ENCODE measurements at regions not wholly inside any gene's neighbourhood (a gene's known extent, or its start where the extent isn't known, plus 50 kb on each side); places are given as distances from the start of the nearest gene placed in this dataset.

GRCh38 chr12:75807494-75807893 lies 224.1 kb downstream of the PHLDA1 start:
- peaks cover 12% of the 10 kb centered on the region for H3K4me1 ChIP-seq (ENCODE audit: low read depth)
- TF ChIP-seq CTCF (IDR thresholded peaks at IDR 0.05; ENCODE audit: low read depth, low read length), result no peak
- no peaks in the 10 kb centered on the region for H3K9me3 ChIP-seq (ENCODE audit: low read depth)
- H3K36me3 ChIP-seq, result no peaks in the 10 kb centered on the region
- no peak overlapping the region for H3K4me3 ChIP-seq
- no peak for DNase-seq (ENCODE audit: low read depth in 1 of 2, low spot score in 1 of 2)
- no peak overlapping the region for H3K27ac ChIP-seq
- H3K27me3 ChIP-seq, result no peaks in the 10 kb centered on the region

GRCh38 chr12:75805905-75806304 lies 225.7 kb downstream of the PHLDA1 start:
- H3K36me3 ChIP-seq, result no peaks in the 10 kb centered on the region
- no peak overlapping the region for H3K4me3 ChIP-seq
- no peak for TF ChIP-seq CTCF (IDR thresholded peaks at IDR 0.05; ENCODE audit: low read depth, low read length)
- H3K9me3 ChIP-seq (ENCODE audit: low read depth), result no peaks in the 10 kb centered on the region
- no peaks in the 10 kb centered on the region for H3K27me3 ChIP-seq
- DNase-seq (ENCODE audit: low read depth in 1 of 2, low spot score in 1 of 2), result no peak
- peaks cover 12% of the 10 kb centered on the region for H3K4me1 ChIP-seq (ENCODE audit: low read depth)
- no peak overlapping the region for H3K27ac ChIP-seq

GRCh38 chr12:75805320-75805719 lies 226.3 kb downstream of the PHLDA1 start:
- no peaks in the 10 kb centered on the region for H3K9me3 ChIP-seq (ENCODE audit: low read depth)
- H3K36me3 ChIP-seq, result no peaks in the 10 kb centered on the region
- H3K4me3 ChIP-seq, result no peak overlapping the region
- no peak for DNase-seq (ENCODE audit: low read depth in 1 of 2, low spot score in 1 of 2)
- H3K4me1 ChIP-seq (ENCODE audit: low read depth), result peaks cover 12% of the 10 kb centered on the region
- no peak for TF ChIP-seq CTCF (IDR thresholded peaks at IDR 0.05; ENCODE audit: low read depth, low read length)
- no peaks in the 10 kb centered on the region for H3K27me3 ChIP-seq
- H3K27ac ChIP-seq, result no peak overlapping the region

- DNase-seq (ENCODE audit: low read depth in 1 of 2, low spot score in 1 of 2), result no peak
- Histone ChIP-seq H3K27me3 (no peaks in the 10 kb centered on the region), H3K4me1 (ENCODE audit: low read depth) (no peaks in the 10 kb centered on the region), H3K36me3 (no peaks in the 10 kb centered on the region), H3K27ac (no peak overlapping the region), H3K4me3 (no peak overlapping the region), H3K9me3 (ENCODE audit: low read depth) (no peaks in the 10 kb centered on the region)
- TF ChIP-seq CTCF (IDR thresholded peaks at IDR 0.05; ENCODE audit: low read depth, low read length), result no peak
Measured at GRCh38 chr12:75798136-75798926, 233.2 kb downstream of the PHLDA1 start.

- Histone ChIP-seq H3K9me3 (ENCODE audit: low read depth) (no peaks in the 10 kb centered on the region), H3K4me3 (no peak overlapping the region), H3K27me3 (no peaks in the 10 kb centered on the region), H3K36me3 (no peaks in the 10 kb centered on the region), H3K4me1 (ENCODE audit: low read depth) (no peaks in the 10 kb centered on the region), H3K27ac (no peak overlapping the region)
- no peak for TF ChIP-seq CTCF (IDR thresholded peaks at IDR 0.05; ENCODE audit: low read depth, low read length)
- no peak for DNase-seq (ENCODE audit: low read depth in 1 of 2, low spot score in 1 of 2)
Measured at GRCh38 chr12:75795125-75795524, 236.5 kb downstream of the PHLDA1 start.
